BJ (cell line): ENCODE measurements at regions not wholly inside any gene's neighbourhood (a gene's known extent, or its start where the extent isn't known, plus 50 kb on each side); places are given as distances from the start of the nearest gene placed in this dataset.

ENCODE experiments used
- CTCF ChIA-PET: fragments of 350-600 bp; formaldehyde crosslinking; extraction: SDS; loops from one replicate; lab custom pipeline; 2021; ENCODE audit warnings: antibody characterized with exemption, inconsistent platforms; lab: Yijun Ruan, JAX
- POLR2A ChIA-PET: fragments of 300-600 bp; sonication (Branson Sonifier 250); formaldehyde crosslinking; extraction: SDS; loops from one replicate; lab custom pipeline; 2021; ENCODE audit warnings: antibody characterized with exemption; lab: Charles Lee
- DNase-seq: peaks from one replicate; pipeline ENCODE4 v3.0.0-alpha.2; 2011; ENCODE audit warnings: low read depth
- H3K27me3 ChIP-seq: 2 replicates; pipeline ENCODE4 v1.6.0; 2011; ENCODE audit warnings: low read length; ENCODE audit not compliant: control insufficient read depth, insufficient read depth
- H3K36me3 ChIP-seq: 2 replicates; pipeline ENCODE4 v1.5.1; 2011; ENCODE audit warnings: low read length; ENCODE audit not compliant: control insufficient read depth, insufficient read depth
- H3K4me3 ChIP-seq: 2 replicates; pipeline ENCODE4 v1.5.1; 2011; ENCODE audit warnings: low read depth, mild to moderate bottlenecking, control low read depth, low read length
- TF ChIP-seq, protein P1 (sequence below): IDR thresholded peaks from 2 replicates; pipeline ENCODE4 v1.5.1; 2011; ENCODE audit warnings: low read depth, mild to moderate bottlenecking, control low read depth, inconsistent platforms, low read length, moderate library complexity; ENCODE audit not compliant: insufficient read depth

GRCh38 chr6:8733879-8734278 lies 298.5 kb upstream of the SLC35B3 start:
- H3K27me3 ChIP-seq = no peaks in the 10 kb centered on the region
- no peak for DNase-seq
- no peaks in the 10 kb centered on the region for H3K36me3 ChIP-seq
- H3K4me3 ChIP-seq = no peak overlapping the region
- ChIA-PET CTCF (no interaction called here), POLR2A (no interaction called here)
- TF ChIP-seq, protein P1, sequence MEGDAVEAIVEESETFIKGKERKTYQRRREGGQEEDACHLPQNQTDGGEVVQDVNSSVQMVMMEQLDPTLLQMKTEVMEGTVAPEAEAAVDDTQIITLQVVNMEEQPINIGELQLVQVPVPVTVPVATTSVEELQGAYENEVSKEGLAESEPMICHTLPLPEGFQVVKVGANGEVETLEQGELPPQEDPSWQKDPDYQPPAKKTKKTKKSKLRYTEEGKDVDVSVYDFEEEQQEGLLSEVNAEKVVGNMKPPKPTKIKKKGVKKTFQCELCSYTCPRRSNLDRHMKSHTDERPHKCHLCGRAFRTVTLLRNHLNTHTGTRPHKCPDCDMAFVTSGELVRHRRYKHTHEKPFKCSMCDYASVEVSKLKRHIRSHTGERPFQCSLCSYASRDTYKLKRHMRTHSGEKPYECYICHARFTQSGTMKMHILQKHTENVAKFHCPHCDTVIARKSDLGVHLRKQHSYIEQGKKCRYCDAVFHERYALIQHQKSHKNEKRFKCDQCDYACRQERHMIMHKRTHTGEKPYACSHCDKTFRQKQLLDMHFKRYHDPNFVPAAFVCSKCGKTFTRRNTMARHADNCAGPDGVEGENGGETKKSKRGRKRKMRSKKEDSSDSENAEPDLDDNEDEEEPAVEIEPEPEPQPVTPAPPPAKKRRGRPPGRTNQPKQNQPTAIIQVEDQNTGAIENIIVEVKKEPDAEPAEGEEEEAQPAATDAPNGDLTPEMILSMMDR = no peak

DNA sequence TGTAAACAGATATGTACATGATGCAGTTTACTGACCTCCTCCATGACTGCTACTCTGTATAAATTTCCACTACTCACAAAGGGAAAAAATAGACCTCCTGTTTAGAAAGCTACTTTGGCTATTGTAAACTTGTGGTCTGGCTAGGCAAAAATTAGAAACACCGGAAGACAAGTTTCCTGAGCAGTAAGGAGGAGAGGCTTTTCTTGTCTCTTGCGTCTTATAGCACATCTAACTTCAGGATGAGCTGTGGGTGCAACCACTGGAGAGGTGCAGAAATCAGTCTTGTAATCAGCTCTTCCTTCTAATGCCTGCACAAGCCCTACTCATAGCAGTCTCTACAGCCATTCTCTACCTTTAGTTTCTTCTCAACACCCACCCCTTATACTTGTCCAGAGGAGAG lies 296.5 kb upstream of the SLC35B3 start:
- Histone ChIP-seq H3K36me3 (no peaks in the 10 kb centered on the region), H3K27me3 (no peaks in the 10 kb centered on the region), H3K4me3 (no peak overlapping the region)
- CTCF ChIA-PET = no interaction called here
- DNase-seq = no peak
- POLR2A ChIA-PET = no interaction called here
- TF ChIP-seq, protein P1 = no peak

DNA sequence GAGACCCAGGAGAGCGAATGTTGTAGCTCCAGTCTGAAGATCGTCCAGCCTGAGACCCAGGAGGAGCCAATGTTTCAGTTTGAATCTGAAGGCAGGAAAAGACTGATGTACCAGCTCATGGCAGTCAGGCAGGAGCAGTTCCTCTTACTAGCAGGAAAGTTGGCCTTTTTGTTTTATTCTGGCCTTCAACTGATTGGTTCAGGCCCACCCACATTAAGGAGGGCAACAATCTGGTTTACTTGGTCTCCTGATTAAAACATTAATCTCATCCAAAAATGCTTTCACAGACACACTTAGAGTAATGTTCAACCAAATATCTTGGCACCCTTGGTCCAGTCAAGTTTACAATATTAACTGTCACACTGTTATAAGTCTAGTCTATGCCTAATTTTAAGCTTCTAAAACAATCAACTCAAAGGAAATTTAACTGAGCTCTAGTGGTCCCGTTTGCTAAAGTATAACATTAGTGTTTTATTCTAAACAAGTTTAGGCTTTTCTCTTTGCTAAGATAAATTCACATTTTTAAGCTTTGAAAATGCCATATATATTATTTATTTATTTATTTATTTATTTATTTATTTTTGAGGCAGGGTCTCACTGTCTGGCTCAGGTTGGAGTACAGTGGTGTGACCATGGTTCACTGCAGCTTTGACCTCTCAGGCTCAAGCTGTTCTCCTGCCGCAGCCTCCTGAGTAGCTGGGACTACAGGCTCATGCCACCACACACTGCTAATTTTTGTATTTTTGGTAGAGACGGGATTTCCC lies 275.5 kb upstream of the SLC35B3 start:
- Histone ChIP-seq H3K27me3 (no peaks in the 10 kb centered on the region), H3K4me3 (no peak overlapping the region), H3K36me3 (no peaks in the 10 kb centered on the region)
- TF ChIP-seq, protein P1 = no peak
- no peak for DNase-seq
- ChIA-PET POLR2A (no interaction called here), CTCF (no interaction called here)

- Histone ChIP-seq H3K27me3 (no peaks in the 10 kb centered on the region), H3K36me3 (no peaks in the 10 kb centered on the region), H3K4me3 (no peak overlapping the region)
- CTCF ChIA-PET = no interaction called here
- TF ChIP-seq, protein P1 = peak; percentile 30; the same call in 1 of the 2 replicates
- POLR2A ChIA-PET = no interaction called here
- peak; percentile 1 for DNase-seq
Observed at GRCh38 chr6:8707956-8708772, 272.8 kb upstream of the SLC35B3 start.

DNA sequence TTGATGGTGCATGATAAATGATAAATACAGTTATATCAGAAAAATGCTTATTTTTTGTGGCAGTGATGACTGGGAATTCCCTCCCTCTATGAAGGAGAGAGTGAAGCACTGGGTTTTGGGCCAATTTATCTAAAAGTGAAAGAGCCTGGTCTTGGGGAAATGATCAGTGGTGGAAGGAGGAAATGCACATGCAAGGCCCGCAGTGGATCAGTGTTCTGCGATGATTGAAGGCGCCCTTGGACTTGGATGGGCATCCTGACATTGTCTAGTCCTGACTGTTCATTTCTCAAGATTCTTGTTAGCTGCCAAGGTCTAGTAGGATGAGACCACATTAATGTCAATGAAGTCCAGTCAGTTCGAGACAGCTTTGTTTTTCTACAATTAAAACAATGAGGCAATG lies 272.0 kb upstream of the SLC35B3 start:
- DNase-seq = no peak
- TF ChIP-seq, protein P1 = no peak
- CTCF ChIA-PET = no interaction called here
- POLR2A ChIA-PET = no interaction called here
- Histone ChIP-seq H3K4me3 (no peak overlapping the region), H3K27me3 (no peaks in the 10 kb centered on the region), H3K36me3 (no peaks in the 10 kb centered on the region)
